ENCODE measurements at regions not wholly inside any gene's neighbourhood (a gene's known extent, or its start where the extent isn't known, plus 50 kb on each side); places are given as distances from the start of the nearest gene placed in this dataset.

GRCh38 chr2:83063933-83064332 is 1395.1 kb downstream of the SUCLG1 start:
- H3K27ac ChIP-seq (ENCODE audit: low read depth in 1 of 2, low read length in 2 of 2) = no peak overlapping the region
- no peak for DNase-seq
- no peak overlapping the region for H3K27ac Mint-ChIP-seq
- intact Hi-C loops (cut with DNase I, micrococcal nuclease) = no loop called here
- H3K27me3 Mint-ChIP-seq = no peaks in the 10 kb centered on the region
- H3K9me3 ChIP-seq (ENCODE audit: control insufficient read depth in 1 of 2, insufficient read depth in 1 of 2, low read length in 2 of 2) = peaks cover 0 to 17% of the 10 kb centered on the region in 2 experiments
- peaks cover 14% of the 10 kb centered on the region for H3K9me3 Mint-ChIP-seq
- H3K4me3 ChIP-seq (ENCODE audit: low read length) = no peak overlapping the region
- H3K36me3 Mint-ChIP-seq (ENCODE audit: low read depth) = no peaks in the 10 kb centered on the region
- no peak for ATAC-seq (ENCODE audit: poor library complexity)
- no peaks in the 10 kb centered on the region for H3K27me3 ChIP-seq (ENCODE audit: control insufficient read depth in 1 of 2, insufficient read depth in 2 of 2, low read length in 2 of 2)
- no peak overlapping the region for H3K4me3 Mint-ChIP-seq
- CTCF ChIA-PET = no interaction called here
- H3K4me1 ChIP-seq (ENCODE audit: insufficient read depth, low read length) = no peaks in the 10 kb centered on the region
- no peaks in the 10 kb centered on the region for H3K36me3 ChIP-seq (ENCODE audit: insufficient read depth, low read length)
- no peaks in the 10 kb centered on the region for H3K4me1 Mint-ChIP-seq (ENCODE audit: low read depth)
- TF ChIP-seq CTCF (IDR thresholded peaks at IDR 0.05) = no peak
- POLR2A ChIA-PET = no interaction called here

- Mint-ChIP-seq H3K4me1 (ENCODE audit: low read depth) (no peaks in the 10 kb centered on the region), H3K36me3 (ENCODE audit: low read depth) (no peaks in the 10 kb centered on the region), H3K27ac (no peak overlapping the region), H3K9me3 (peaks cover 17% of the 10 kb centered on the region), H3K27me3 (no peaks in the 10 kb centered on the region), H3K4me3 (no peak overlapping the region)
- DNase-seq (no peak), ATAC-seq (ENCODE audit: poor library complexity) (no peak)
- Histone ChIP-seq H3K27me3 (ENCODE audit: control insufficient read depth in 1 of 2, insufficient read depth in 2 of 2, low read length in 2 of 2) (no peaks in the 10 kb centered on the region), H3K4me1 (ENCODE audit: insufficient read depth, low read length) (no peaks in the 10 kb centered on the region), H3K9me3 (ENCODE audit: control insufficient read depth in 1 of 2, insufficient read depth in 1 of 2, low read length in 2 of 2) (peaks cover 0 to 17% of the 10 kb centered on the region in 2 experiments), H3K27ac (ENCODE audit: low read depth in 1 of 2, low read length in 2 of 2) (no peak overlapping the region), H3K36me3 (ENCODE audit: insufficient read depth, low read length) (no peaks in the 10 kb centered on the region), H3K4me3 (ENCODE audit: low read length) (no peak overlapping the region)
- no peak for TF ChIP-seq CTCF (IDR thresholded peaks at IDR 0.05)
- CTCF ChIA-PET = no interaction called here
- POLR2A ChIA-PET = no interaction called here
- intact Hi-C loops (cut with DNase I, micrococcal nuclease) = no loop called here
These were observed 1395.6 kb downstream of the SUCLG1 start for GRCh38 chr2:83063511-83063910.

- TF ChIP-seq CTCF (IDR thresholded peaks at IDR 0.05) = no peak
- Histone ChIP-seq H3K36me3 (ENCODE audit: insufficient read depth, low read length) (no peaks in the 10 kb centered on the region), H3K4me3 (ENCODE audit: low read length) (no peak overlapping the region), H3K9me3 (ENCODE audit: control insufficient read depth in 1 of 2, insufficient read depth in 1 of 2, low read length in 2 of 2) (peaks cover 0 to 13% of the 10 kb centered on the region in 2 experiments), H3K4me1 (ENCODE audit: insufficient read depth, low read length) (no peaks in the 10 kb centered on the region), H3K27me3 (ENCODE audit: control insufficient read depth in 1 of 2, insufficient read depth in 2 of 2, low read length in 2 of 2) (no peaks in the 10 kb centered on the region), H3K27ac (ENCODE audit: low read depth in 1 of 2, low read length in 2 of 2) (no peak overlapping the region)
- Mint-ChIP-seq H3K27me3 (no peaks in the 10 kb centered on the region), H3K9me3 (peaks cover 6% of the 10 kb centered on the region), H3K4me1 (ENCODE audit: low read depth) (no peaks in the 10 kb centered on the region), H3K4me3 (no peak overlapping the region), H3K27ac (no peak overlapping the region), H3K36me3 (ENCODE audit: low read depth) (no peaks in the 10 kb centered on the region)
- ChIA-PET POLR2A (no interaction called here), CTCF (no interaction called here)
- intact Hi-C loops (cut with DNase I, micrococcal nuclease) = no loop called here
- no peak for ATAC-seq (ENCODE audit: poor library complexity)
- DNase-seq = no peak
These were observed 1400.4 kb downstream of the SUCLG1 start for GRCh38 chr2:83058683-83059082.
